Stimulated activated CD4-positive, alpha-beta T cell treated with anti-CD3 and anti-CD28 coated beads, Interleukin-2, amount 100 ng/mL, for 48 hours (primary cell): ENCODE measurements at regions not wholly inside any gene's neighbourhood (a gene's known extent, or its start where the extent isn't known, plus 50 kb on each side); places are given as distances from the start of the nearest gene placed in this dataset.

ENCODE experiments used
- DNase-seq, 2 donors: peaks; one replicate each; pipeline ENCODE4 v3.0.0-alpha.2; 2020

GRCh38 chr2:2756886-2757285 lies 425.8 kb upstream of the MYT1L start:
- DNase-seq, result no peak

GRCh38 chr2:2755990-2756389 lies 424.9 kb upstream of the MYT1L start:
- DNase-seq, result no peak

- no peak for DNase-seq
These were observed 423.9 kb upstream of the MYT1L start for GRCh38 chr2:2754940-2755339.

GRCh38 chr2:2751715-2752315 lies 420.7 kb upstream of the MYT1L start:
- DNase-seq, result no peak

- DNase-seq, result no peak
These were observed 420.0 kb upstream of the MYT1L start for GRCh38 chr2:2750867-2751714.

- no peak for DNase-seq
These were observed 418.1 kb upstream of the MYT1L start for GRCh38 chr2:2749206-2749598.

GRCh38 chr2:2748399-2749205 lies 417.5 kb upstream of the MYT1L start:
- no peak for DNase-seq

- DNase-seq, result no peak
These were observed 416.8 kb upstream of the MYT1L start for GRCh38 chr2:2747797-2748301.

- no peak for DNase-seq
These were observed 415.7 kb upstream of the MYT1L start for GRCh38 chr2:2746731-2747130.

- DNase-seq, result no peak
These were observed 414.1 kb upstream of the MYT1L start for GRCh38 chr2:2744958-2745715.

- no peak for DNase-seq
These were observed 413.0 kb upstream of the MYT1L start for GRCh38 chr2:2744107-2744506.

GRCh38 chr2:2743164-2743571 lies 412.1 kb upstream of the MYT1L start:
- DNase-seq, result no peak

- DNase-seq, result no peak
These were observed 411.7 kb upstream of the MYT1L start for GRCh38 chr2:2742726-2743125.

- no peak for DNase-seq
These were observed 409.2 kb upstream of the MYT1L start for GRCh38 chr2:2740238-2740775.

- no peak for DNase-seq
These were observed 408.2 kb upstream of the MYT1L start for GRCh38 chr2:2739231-2739795.

- no peak for DNase-seq
These were observed 407.6 kb upstream of the MYT1L start for GRCh38 chr2:2738684-2739083.

- no peak for DNase-seq
These were observed 407.2 kb upstream of the MYT1L start for GRCh38 chr2:2738276-2738675.

GRCh38 chr2:2735041-2735440 lies 404.0 kb upstream of the MYT1L start:
- no peak for DNase-seq

GRCh38 chr2:2734308-2734707 lies 403.2 kb upstream of the MYT1L start:
- no peak for DNase-seq

GRCh38 chr2:2733818-2734217 lies 402.7 kb upstream of the MYT1L start:
- DNase-seq, result no peak

GRCh38 chr2:2732331-2733119 lies 401.4 kb upstream of the MYT1L start:
- no peak for DNase-seq
